Suprapubic skin (tissue), 4 donors: ENCODE measurements at regions not wholly inside any gene's neighbourhood (a gene's known extent, or its start where the extent isn't known, plus 50 kb on each side); places are given as distances from the start of the nearest gene placed in this dataset.

ENCODE experiments used
- EP300 ChIP-seq: sonication (generic); formaldehyde crosslinking; IDR thresholded peaks from one replicate; pipeline ENCODE4 v1.6.1; 2017; ENCODE audit warnings: antibody characterized with exemption
- POLR2A ChIP-seq, 2 donors: fragments of 450-650 bp; IDR thresholded peaks; one replicate each; pipeline ENCODE4 v1.6.1; 2017; ENCODE audit warnings: antibody characterized with exemption in 2 of 2, mild to moderate bottlenecking in 2 of 2, moderate library complexity in 2 of 2
- POLR2AphosphoS5 ChIP-seq, 3 donors: sonication (generic); formaldehyde crosslinking; IDR thresholded peaks; one replicate each; pipeline ENCODE4 v1.6.1; 2017; ENCODE audit warnings: antibody characterized with exemption in 3 of 3
- TF ChIP-seq, protein P1 (sequence below), 2 donors: fragments of 200-600 bp in 1 of 2; fragments of 450-650 bp in 1 of 2; sonication (generic) in 1 of 2; IDR thresholded peaks; one replicate each; pipeline ENCODE4 v1.5.1; 2016 to 2019; ENCODE audit warnings: antibody characterized with exemption in 2 of 2, mild to moderate bottlenecking in 1 of 2, moderate library complexity in 1 of 2

DNA sequence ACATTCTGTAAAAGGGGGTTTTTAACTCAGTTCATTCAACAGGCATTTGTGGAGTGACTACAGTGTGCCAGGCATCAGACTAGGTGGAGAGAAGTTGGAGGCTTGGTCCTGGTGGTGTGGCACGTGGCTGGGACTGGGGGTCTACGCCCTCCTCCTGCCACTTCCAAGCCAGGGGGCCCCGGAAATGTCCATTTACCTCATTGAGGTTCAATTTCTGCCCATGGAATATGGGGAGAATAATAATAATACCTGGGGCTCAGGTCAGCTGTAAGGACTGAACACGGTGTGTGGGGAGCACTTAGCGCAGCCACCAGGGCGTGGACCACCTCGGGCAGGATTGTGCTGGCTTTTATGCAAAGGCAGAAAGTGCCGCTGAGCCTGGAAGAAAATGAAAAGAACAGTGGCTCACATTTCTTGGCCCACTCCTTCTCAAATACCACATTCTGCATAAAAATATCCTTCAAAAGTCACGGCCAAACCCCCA is 229.4 kb downstream of the ANKRD60 start:
- TF ChIP-seq POLR2AphosphoS5 (IDR thresholded peaks at IDR 0.05), result no peak
- TF ChIP-seq, protein P1, sequence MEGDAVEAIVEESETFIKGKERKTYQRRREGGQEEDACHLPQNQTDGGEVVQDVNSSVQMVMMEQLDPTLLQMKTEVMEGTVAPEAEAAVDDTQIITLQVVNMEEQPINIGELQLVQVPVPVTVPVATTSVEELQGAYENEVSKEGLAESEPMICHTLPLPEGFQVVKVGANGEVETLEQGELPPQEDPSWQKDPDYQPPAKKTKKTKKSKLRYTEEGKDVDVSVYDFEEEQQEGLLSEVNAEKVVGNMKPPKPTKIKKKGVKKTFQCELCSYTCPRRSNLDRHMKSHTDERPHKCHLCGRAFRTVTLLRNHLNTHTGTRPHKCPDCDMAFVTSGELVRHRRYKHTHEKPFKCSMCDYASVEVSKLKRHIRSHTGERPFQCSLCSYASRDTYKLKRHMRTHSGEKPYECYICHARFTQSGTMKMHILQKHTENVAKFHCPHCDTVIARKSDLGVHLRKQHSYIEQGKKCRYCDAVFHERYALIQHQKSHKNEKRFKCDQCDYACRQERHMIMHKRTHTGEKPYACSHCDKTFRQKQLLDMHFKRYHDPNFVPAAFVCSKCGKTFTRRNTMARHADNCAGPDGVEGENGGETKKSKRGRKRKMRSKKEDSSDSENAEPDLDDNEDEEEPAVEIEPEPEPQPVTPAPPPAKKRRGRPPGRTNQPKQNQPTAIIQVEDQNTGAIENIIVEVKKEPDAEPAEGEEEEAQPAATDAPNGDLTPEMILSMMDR (IDR thresholded peaks at IDR 0.05), result no peak
- no peak for TF ChIP-seq EP300
- no peak for TF ChIP-seq POLR2A (IDR thresholded peaks at IDR 0.05)
